GM19328 (cell line): ENCODE measurements at regions not wholly inside any gene's neighbourhood (a gene's known extent, or its start where the extent isn't known, plus 50 kb on each side); places are given as distances from the start of the nearest gene placed in this dataset.
"Not testable (repeated sequence)": the region's sequence is repeated elsewhere in the genome, so short reads cannot be mapped to it uniquely, and the experiment has no call there.

Experiments used
- ATAC-seq: cut with Tn5 transposase; IDR thresholded peaks from one replicate; pipeline ENCODE4 v1.9.1; 2021; ENCODE audit warnings: mild to moderate bottlenecking, moderate library complexity; ENCODE audit not compliant: unreplicated experiment

DNA sequence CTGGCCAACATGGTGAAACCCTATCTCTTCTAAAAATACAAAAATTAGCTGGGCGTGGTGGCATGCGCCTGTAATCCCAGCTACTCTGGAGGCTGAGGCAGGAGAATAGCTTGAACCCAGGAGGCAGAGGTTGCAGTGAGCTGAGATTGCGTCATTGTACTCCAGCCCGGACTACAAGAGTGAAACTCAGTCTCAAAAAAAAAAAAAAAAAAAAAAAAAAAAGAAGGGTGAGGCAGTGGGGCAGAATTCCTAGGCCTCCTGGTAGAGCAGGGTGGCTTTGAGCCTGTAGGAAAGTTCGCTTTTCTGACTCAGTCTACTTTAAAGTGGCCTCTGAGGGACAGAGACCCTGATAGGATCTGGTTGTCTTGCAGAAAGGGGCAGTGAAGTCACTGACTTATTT is 60.8 kb upstream of the GTF3A start:
- ATAC-seq = not testable (repeated sequence)

DNA sequence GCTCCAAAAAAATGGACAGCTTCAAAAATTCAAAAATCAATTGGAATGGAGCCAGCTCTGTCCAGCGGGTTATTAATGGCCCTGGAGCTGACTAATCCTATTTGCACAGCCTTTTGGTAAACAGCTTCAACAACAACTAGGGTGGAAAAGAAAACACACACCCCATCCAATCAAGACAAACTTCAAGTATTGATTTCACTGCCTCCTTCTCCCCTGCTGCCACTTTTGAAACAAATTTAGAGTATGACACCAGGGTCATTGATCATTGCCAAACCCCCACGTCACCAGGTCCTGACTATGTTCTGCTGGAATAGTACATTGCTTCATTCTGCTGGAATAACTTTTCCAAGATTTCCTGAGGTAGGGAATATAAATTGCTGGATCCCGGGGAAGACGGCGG is 56.8 kb upstream of the GTF3A start:
- no peak for ATAC-seq

DNA sequence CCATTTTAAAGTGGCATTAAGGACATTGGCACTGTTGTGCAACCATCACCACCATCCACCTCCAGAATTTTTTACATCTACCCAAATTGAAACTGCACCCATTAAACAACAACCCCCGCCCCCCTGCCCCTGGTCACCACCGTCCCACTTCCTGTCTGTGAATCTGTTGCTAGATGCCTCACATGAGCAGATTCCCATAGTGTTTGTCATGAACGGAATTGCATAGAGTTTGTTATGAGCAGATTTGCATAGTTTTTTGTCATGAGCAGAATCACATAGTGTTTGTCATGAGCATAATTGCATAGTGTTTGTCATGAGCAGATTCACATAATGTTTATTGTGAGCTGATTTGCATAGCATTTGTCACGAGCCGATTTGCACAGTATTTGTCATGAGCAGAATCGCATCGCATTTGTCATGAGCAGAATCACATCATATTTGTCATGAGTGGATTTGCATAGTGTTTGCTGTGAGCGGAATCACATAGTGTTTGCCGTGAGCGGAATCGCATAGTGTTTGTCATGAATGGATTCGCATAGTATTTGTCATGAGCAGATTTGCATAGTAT is 54.0 kb upstream of the GTF3A start:
- no peak for ATAC-seq

DNA sequence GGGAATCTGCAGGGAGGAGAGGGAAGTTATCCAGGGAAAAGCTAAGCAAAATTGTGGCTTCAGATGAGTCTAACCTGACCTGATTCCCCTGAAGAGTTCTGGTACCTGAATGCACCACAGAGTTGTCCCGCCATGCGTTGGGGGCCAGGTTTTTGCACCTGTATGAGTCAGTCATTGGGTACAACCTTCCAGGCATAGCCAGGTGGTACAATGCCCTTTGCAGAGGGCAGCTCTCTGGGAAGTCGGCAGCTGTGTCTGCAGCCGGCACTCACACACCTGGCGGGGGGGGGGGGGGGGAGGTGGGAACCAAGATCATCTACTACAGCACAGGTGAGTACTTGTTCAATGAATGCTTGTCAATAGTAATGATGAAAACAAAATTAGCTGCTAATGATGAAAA is 52.5 kb upstream of the GTF3A start:
- ATAC-seq = no peak

DNA sequence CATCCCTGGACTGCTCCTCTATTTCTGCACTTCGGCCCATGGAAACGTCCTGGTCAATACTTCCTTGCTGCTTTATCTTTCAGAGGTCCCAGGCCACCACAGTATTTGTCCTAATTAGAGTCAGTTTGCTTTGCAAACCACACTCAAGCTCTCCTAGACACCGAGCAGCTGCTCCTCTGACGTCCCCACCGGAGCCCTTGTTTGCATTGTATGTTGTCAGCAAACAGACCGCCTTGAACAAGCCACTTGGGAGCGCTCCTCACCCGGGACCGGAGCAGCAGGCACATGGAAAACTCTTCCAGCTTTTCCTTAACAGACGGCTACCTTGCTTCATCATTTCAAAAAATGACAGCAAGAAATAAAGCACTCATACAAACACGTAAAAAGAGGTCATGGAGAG is 51.5 kb upstream of the GTF3A start:
- ATAC-seq = no peak

DNA sequence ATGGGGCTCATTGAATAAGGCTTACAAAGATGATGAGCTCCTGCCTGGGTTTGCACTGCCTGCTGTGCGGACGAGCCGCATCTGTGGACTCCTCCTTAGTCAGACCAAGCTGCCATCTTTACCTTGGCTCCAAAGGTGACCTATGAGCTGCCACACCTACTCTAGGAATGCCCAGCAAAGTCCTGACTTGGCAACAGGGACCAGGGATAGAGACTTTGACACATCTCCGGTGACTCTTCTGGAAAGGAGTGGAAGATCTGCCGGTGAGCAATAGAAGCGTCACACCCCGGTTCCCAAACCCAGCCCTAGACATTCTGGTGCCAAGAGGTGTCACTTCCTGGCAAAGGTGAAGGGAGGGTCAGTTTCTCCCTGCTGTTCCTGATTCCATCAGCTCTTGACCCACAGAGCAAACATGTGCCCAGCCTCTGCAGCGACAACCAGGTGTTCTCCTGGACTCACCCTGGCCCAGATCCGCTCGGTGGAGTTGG is 50.2 kb upstream of the GTF3A start:
- no peak for ATAC-seq
